Upper lobe of right lung (tissue), 1 donor: ENCODE measurements at regions not wholly inside any gene's neighbourhood (a gene's known extent, or its start where the extent isn't known, plus 50 kb on each side); places are given as distances from the start of the nearest gene placed in this dataset.

ENCODE experiments used
- ATAC-seq: fragments of 200-7000 bp; cut with Tn5 transposase; one replicate; pipeline ENCODE4 v1.9.1; 2020; ENCODE audit warnings: mild to moderate bottlenecking, moderate library complexity
- DNase-seq: peaks from one replicate; pipeline ENCODE4 v3.0.0-alpha.2; 2020
- H3K27ac ChIP-seq: fragments of 200-600 bp; one replicate; pipeline ENCODE4 v1.8.0; 2022
- H3K27me3 ChIP-seq: fragments of 200-600 bp; one replicate; pipeline ENCODE4 v1.8.0; 2022; ENCODE audit warnings: mild to moderate bottlenecking
- H3K36me3 ChIP-seq: fragments of 200-600 bp; one replicate; pipeline ENCODE4 v1.8.0; 2022
- H3K4me1 ChIP-seq: fragments of 200-600 bp; one replicate; pipeline ENCODE4 v1.8.0; 2022
- H3K4me3 ChIP-seq: fragments of 200-600 bp; one replicate; pipeline ENCODE4 v1.8.0; 2022; ENCODE audit warnings: mild to moderate bottlenecking
- H3K9me3 ChIP-seq: fragments of 200-600 bp; one replicate; pipeline ENCODE4 v1.8.0; 2022
- CTCF ChIP-seq: fragments of 200-600 bp; IDR thresholded peaks from one replicate; pipeline ENCODE4 v1.8.0; 2022; ENCODE audit warnings: antibody characterized with exemption
- intact Hi-C: fragments of 100-400 bp; cut with DNase I; formaldehyde crosslinking; loops from one replicate; pipeline ENCODE4 v1.11.0; 2022
- donor health status: DM: no; HTN: yes; CAD: no; lungs with severe emphysema.

- intact Hi-C loops, result no loop called here
- no peaks in the 10 kb centered on the region for H3K4me1 ChIP-seq
- no peak overlapping the region for H3K4me3 ChIP-seq
- DNase-seq (no peak), ATAC-seq (no peak)
- no peak overlapping the region for H3K27ac ChIP-seq
- no peaks in the 10 kb centered on the region for H3K36me3 ChIP-seq
- no peaks in the 10 kb centered on the region for H3K27me3 ChIP-seq
- no peak for TF ChIP-seq CTCF
- H3K9me3 ChIP-seq, result no peaks in the 10 kb centered on the region
These were observed 70.3 kb upstream of the DSG1 start for GRCh38 chr18:31247574-31248199.

- no peak for DNase-seq
- Histone ChIP-seq H3K9me3 (no peaks in the 10 kb centered on the region), H3K4me1 (no peaks in the 10 kb centered on the region), H3K27ac (no peak overlapping the region), H3K36me3 (no peaks in the 10 kb centered on the region), H3K4me3 (no peak overlapping the region), H3K27me3 (no peaks in the 10 kb centered on the region)
- ATAC-seq, result no peak
- intact Hi-C loops, result no loop called here
- TF ChIP-seq CTCF, result no peak
These were observed 69.0 kb upstream of the DSG1 start for GRCh38 chr18:31248783-31249521.

- no peaks in the 10 kb centered on the region for H3K9me3 ChIP-seq
- no peaks in the 10 kb centered on the region for H3K27me3 ChIP-seq
- H3K36me3 ChIP-seq, result no peaks in the 10 kb centered on the region
- no peak for TF ChIP-seq CTCF
- intact Hi-C loops, result no loop called here
- no peak overlapping the region for H3K4me3 ChIP-seq
- DNase-seq, result no peak
- no peak for ATAC-seq
- H3K27ac ChIP-seq, result no peak overlapping the region
- H3K4me1 ChIP-seq, result no peaks in the 10 kb centered on the region
These were observed 67.1 kb upstream of the DSG1 start for GRCh38 chr18:31250902-31251301.

GRCh38 chr18:31252522-31252921 is 65.4 kb upstream of the DSG1 start:
- Histone ChIP-seq H3K27me3 (no peaks in the 10 kb centered on the region), H3K27ac (no peak overlapping the region), H3K9me3 (no peaks in the 10 kb centered on the region), H3K36me3 (no peaks in the 10 kb centered on the region), H3K4me1 (no peaks in the 10 kb centered on the region), H3K4me3 (no peak overlapping the region)
- TF ChIP-seq CTCF, result no peak
- intact Hi-C loops, result no loop called here
- DNase-seq (no peak), ATAC-seq (no peak)

- no peak for DNase-seq
- no peak for ATAC-seq
- no peak overlapping the region for H3K4me3 ChIP-seq
- H3K36me3 ChIP-seq, result no peaks in the 10 kb centered on the region
- no peaks in the 10 kb centered on the region for H3K27me3 ChIP-seq
- intact Hi-C loops, result no loop called here
- H3K27ac ChIP-seq, result no peak overlapping the region
- H3K4me1 ChIP-seq, result no peaks in the 10 kb centered on the region
- H3K9me3 ChIP-seq, result no peaks in the 10 kb centered on the region
- TF ChIP-seq CTCF, result no peak
These were observed 62.0 kb upstream of the DSG1 start for GRCh38 chr18:31255953-31256352.
